BLaER1 treated with 17β-estradiol and CSF1 and Interleukin-3, amounts not matched to agents 10 nM and 100 nM (cell line): ENCODE measurements at regions not wholly inside any gene's neighbourhood (a gene's known extent, or its start where the extent isn't known, plus 50 kb on each side); places are given as distances from the start of the nearest gene placed in this dataset.

Experiments used
- H3K27ac ChIP-seq, 11 experiments: shearing (Covaris generic); formaldehyde crosslinking; 2 replicates each; pipeline ENCODE4 v1.8.1; 2022
- H3K27me3 ChIP-seq, 11 experiments: shearing (Covaris generic); formaldehyde crosslinking; 2 replicates each; pipeline ENCODE4 v1.8.1; 2022
- H3K36me3 ChIP-seq, 11 experiments: shearing (Covaris generic); formaldehyde crosslinking; 2 replicates each; pipeline ENCODE4 v1.8.1; 2022
- H3K4me1 ChIP-seq, 10 experiments: shearing (Covaris generic); formaldehyde crosslinking; 2 replicates each; pipeline ENCODE4 v1.8.1; 2022
- H3K4me2 ChIP-seq, 11 experiments: shearing (Covaris generic); formaldehyde crosslinking; 2 replicates each; pipeline ENCODE4 v1.8.1; 2022
- H3K4me3 ChIP-seq, 10 experiments: shearing (Covaris generic); formaldehyde crosslinking; 2 replicates each; pipeline ENCODE4 v1.8.1; 2022
- H3K9ac ChIP-seq, 11 experiments: shearing (Covaris generic); formaldehyde crosslinking; 2 replicates each; pipeline ENCODE4 v1.8.1; 2022
- H3K9me3 ChIP-seq, 11 experiments: shearing (Covaris generic); formaldehyde crosslinking; replicated peaks in 1 of 11; 2 replicates each; pipeline ENCODE4 v1.8.1; 2022
- H4K20me1 ChIP-seq, 11 experiments: shearing (Covaris generic); formaldehyde crosslinking; 2 replicates each; pipeline ENCODE4 v1.8.1; 2022
- Cebpa-rat ChIP-seq, 11 experiments: shearing (Covaris generic); IDR thresholded peaks; 2 replicates each; pipeline ENCODE4 v1.8.1; 2022

DNA sequence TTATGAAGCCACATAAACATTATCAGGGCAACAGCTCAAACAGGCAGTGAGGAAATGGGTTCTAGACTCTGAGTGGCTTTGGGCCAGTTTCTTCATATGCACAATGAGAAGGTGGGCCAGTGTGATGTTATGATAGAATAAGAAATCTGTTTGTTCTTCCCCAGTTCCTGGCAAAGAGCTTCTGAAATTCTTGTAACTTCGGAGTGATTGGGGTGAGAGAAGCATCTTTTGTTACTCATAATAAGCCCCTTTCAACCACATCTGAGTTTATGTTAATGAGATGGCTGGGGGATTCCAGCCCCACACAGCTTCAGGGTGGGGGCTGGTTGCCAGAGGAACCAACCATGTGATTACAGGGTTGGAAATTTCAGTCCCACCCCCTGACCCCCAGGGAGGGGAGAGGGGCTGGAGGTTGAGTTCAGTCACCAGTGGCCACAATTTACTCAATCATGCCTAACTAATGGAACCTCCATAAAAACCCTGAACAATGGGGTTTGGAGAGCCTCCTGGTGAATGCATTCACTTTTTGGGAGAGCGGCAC, 57.0 kb upstream of the FRMD4B start:
- Histone ChIP-seq H3K4me2 (no peak overlapping the region), H4K20me1 (no peaks in the 10 kb centered on the region; a peak in 3 of 22 replicates), H3K27ac (no peak overlapping the region), H3K36me3 (no peaks in the 10 kb centered on the region), H3K9ac (no peak overlapping the region), H3K9me3 (peaks cover 13 to 27% (median 16%) of the 10 kb centered on the region in 11 experiments; a peak in 20 of 22 replicates), H3K4me1 (peaks cover 0 to 15% (median 6%) of the 10 kb centered on the region in 10 experiments; a peak in 10 of 20 replicates), H3K4me3 (no peak overlapping the region), H3K27me3 (no peaks in the 10 kb centered on the region)
- no peak for TF ChIP-seq Cebpa-rat (IDR thresholded peaks at IDR 0.05)

DNA sequence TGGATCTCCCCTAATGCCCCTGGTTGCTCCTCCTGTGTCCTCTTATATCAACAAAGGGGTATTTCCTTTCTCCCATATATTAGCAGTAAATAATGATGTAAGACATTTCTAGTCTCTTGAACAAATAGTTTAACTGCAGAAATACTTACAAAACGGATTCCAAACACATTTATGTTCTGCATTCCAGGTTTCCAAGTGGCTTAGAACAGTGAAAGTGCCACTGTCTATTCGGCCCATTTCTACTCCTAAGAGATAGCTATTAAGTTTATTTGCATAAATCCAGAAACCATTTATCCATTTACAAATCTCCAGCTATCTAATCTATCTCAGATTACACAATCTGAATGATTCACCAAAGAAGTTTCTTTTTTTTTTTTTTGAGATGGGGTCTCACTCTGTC, 55.8 kb upstream of the FRMD4B start:
- Histone ChIP-seq H3K27me3 (no peaks in the 10 kb centered on the region), H3K4me1 (peaks cover 0 to 15% (median 6%) of the 10 kb centered on the region in 10 experiments; a peak in 11 of 20 replicates), H4K20me1 (no peaks in the 10 kb centered on the region; a peak in 3 of 22 replicates), H3K36me3 (no peaks in the 10 kb centered on the region), H3K4me3 (no peak overlapping the region), H3K9me3 (peaks cover 13 to 27% (median 16%) of the 10 kb centered on the region in 11 experiments; a peak in 20 of 22 replicates), H3K4me2 (peak overlapping the region in 1 of 11 experiments; percentile 15; a peak in 1 of 22 replicates), H3K27ac (no peak overlapping the region), H3K9ac (no peak overlapping the region)
- TF ChIP-seq Cebpa-rat (IDR thresholded peaks at IDR 0.05) = peak in 1 of 11 experiments; percentile 22; a peak in 1 of 22 replicates

DNA sequence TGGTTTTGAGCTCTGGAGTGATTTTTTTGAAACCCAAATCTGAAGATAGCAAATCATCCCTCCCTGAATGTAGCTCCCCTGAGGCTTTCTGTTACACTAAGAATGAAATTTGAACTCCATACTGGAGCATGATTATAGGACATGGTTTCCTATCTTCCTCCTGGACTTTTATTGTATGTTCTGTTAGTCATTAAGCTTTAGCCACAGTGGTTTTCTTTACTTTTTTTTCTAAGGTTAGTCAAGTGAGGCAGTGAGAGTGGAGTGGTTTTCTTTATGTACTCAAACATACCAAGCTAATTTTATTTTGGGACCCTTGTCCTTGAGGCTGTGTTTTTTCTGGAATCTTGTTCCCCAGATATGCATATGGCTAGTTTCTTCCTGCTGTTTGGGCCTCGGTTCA, 55.2 kb upstream of the FRMD4B start:
- Histone ChIP-seq H3K9me3 (peaks cover 13 to 27% (median 16%) of the 10 kb centered on the region in 11 experiments; a peak in 20 of 22 replicates), H3K4me1 (peaks cover 0 to 19% (median 7%) of the 10 kb centered on the region in 10 experiments; a peak in 12 of 20 replicates), H3K27ac (no peak overlapping the region), H3K9ac (no peak overlapping the region; a peak in 1 of 22 replicates), H3K4me2 (peak overlapping the region in 2 of 11 experiments; percentile 15 to 22; a peak in 2 of 22 replicates), H3K4me3 (no peak overlapping the region), H4K20me1 (no peaks in the 10 kb centered on the region; a peak in 3 of 22 replicates), H3K27me3 (no peaks in the 10 kb centered on the region), H3K36me3 (no peaks in the 10 kb centered on the region)
- no peak for TF ChIP-seq Cebpa-rat (IDR thresholded peaks at IDR 0.05)

DNA sequence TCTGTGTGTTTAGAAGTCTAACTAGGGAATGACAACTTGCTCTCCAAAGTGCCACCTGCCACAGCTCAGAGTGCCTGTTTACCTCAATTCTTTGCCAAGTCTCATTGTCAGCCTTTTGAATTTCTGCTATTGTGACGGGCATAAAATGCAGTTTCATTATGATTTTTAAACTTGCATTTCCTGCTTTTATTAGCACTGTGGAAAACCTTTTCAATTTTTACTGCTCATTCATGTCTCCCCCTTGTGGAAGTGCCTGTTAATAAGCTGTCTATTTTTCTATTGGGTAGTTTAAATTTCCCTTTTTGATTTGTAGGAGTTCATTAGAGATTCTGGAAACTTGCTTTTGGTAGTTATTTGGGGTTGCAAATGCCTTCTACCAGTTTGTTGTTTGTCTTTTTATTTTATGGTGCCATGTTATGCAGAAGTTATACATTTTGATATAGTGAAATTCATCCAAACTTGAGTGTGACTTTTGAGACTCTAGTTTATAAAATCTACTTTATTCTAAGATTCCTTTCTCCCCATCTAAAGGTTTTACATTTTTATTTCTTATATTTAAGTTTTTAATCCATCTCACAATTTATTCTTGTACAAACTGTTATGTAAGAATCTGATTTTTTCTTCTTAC, 53.9 kb upstream of the FRMD4B start:
- peak overlapping the region in 2 of 11 experiments; percentile 8 to 10; a peak in 2 of 22 replicates for H3K27ac ChIP-seq
- no peak overlapping the region for H3K4me3 ChIP-seq
- no peak for TF ChIP-seq Cebpa-rat (IDR thresholded peaks at IDR 0.05)
- H3K9me3 ChIP-seq = peaks cover 8 to 22% (median 15%) of the 10 kb centered on the region in 11 experiments; a peak in 19 of 22 replicates
- H3K36me3 ChIP-seq = no peaks in the 10 kb centered on the region
- peak overlapping the region in 3 of 11 experiments; percentile 10 to 67 (median 20); a peak in 3 of 22 replicates for H3K4me2 ChIP-seq
- H4K20me1 ChIP-seq = peaks cover 0 to 11% (median 0%) of the 10 kb centered on the region in 11 experiments; a peak in 3 of 22 replicates
- no peaks in the 10 kb centered on the region for H3K27me3 ChIP-seq
- H3K4me1 ChIP-seq = peaks cover 0 to 31% (median 9%) of the 10 kb centered on the region in 10 experiments; a peak in 12 of 20 replicates
- 0 out of 22 replicates have a peak overlapping the region, but pooled peaks of 1 of the 11 experiments have one; percentile 59 for H3K9ac ChIP-seq

DNA sequence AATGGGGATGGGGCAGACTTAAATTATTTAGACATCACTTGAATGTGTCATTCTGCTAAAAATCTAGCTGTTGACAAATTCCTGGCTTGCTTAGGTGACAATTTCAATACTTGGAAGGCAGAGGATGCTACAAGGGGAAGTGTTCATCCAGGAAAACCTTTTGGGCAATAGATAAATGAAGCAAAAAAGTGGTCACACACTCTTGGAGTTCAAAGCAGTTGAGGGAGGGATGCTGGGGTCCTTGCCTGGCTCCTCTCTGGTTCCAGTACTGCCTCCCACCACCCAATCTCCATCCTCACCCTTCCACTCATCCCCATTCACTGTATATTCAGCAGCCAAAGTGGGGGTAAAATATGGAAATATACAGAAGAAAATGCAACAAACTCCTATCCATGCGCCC, 52.6 kb upstream of the FRMD4B start:
- H3K9ac ChIP-seq = no peak overlapping the region
- no peak for TF ChIP-seq Cebpa-rat (IDR thresholded peaks at IDR 0.05)
- H3K4me1 ChIP-seq = peaks cover 0 to 31% (median 9%) of the 10 kb centered on the region in 10 experiments; a peak in 12 of 20 replicates
- H3K27ac ChIP-seq = no peak overlapping the region
- H3K4me2 ChIP-seq = no peak overlapping the region
- H3K4me3 ChIP-seq = no peak overlapping the region
- peaks cover 0 to 11% (median 0%) of the 10 kb centered on the region in 11 experiments; a peak in 3 of 22 replicates for H4K20me1 ChIP-seq
- H3K9me3 ChIP-seq = peaks cover 0 to 9% (median 5%) of the 10 kb centered on the region in 11 experiments; a peak in 12 of 22 replicates
- no peaks in the 10 kb centered on the region for H3K36me3 ChIP-seq
- no peaks in the 10 kb centered on the region for H3K27me3 ChIP-seq

DNA sequence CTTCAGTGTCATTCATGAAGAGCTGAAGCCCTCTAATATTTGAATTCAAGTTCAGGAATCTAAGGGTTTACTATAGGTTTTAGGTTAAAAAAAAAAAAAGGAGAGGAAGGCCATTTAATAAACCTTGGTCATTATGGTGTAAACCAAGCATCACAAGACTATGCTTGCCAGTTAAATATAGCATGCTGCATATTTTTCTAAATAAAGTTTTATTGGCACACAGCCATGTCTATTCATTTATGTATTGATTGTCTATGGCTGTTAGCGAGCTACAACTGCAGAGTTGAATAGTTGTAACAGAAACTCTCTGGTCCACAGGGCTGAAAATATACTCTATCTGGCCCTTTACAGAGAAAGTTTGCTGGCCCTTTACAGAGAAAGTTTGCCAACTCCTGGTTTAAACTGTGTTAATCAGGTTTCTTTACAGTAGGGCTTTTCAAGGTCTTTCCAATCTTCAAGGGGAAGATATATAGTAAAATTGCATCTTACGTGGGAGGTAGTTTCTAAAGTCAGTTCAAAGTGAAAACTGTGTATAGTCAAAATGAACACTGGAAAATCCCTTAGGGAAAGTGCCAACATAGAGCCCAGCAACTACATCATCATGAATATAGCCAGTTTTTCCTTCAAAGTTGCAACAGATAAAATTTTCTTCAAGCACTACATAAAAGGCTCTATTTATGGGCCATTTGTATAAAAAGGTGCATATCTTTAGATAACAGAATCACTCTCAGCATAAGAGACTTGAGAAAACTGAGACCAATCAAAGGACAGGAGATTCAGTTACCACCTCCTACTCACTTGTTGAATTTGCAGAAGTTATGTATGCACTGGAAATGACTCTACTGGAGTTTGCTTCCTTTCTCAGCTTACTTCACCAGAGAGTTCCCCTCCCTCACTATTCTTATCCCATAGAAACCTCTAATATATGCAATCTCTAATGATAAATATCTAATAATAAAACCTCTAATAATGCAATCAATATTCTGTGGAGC, 49.7 kb upstream of the FRMD4B start:
- Histone ChIP-seq H3K27ac (no peak overlapping the region), H3K4me1 (peaks cover 0 to 31% (median 0%) of the 10 kb centered on the region in 10 experiments; a peak in 9 of 20 replicates), H3K4me3 (no peak overlapping the region), H3K9ac (no peak overlapping the region), H3K36me3 (peaks cover 0 to 13% (median 0%) of the 10 kb centered on the region in 11 experiments; a peak in 3 of 22 replicates), H3K27me3 (no peaks in the 10 kb centered on the region), H3K9me3 (no peaks in the 10 kb centered on the region), H4K20me1 (peaks cover 0 to 11% (median 0%) of the 10 kb centered on the region in 11 experiments; a peak in 2 of 22 replicates), H3K4me2 (peak overlapping the region in 3 of 11 experiments; percentile 4 to 57 (median 48); a peak in 5 of 22 replicates)
- TF ChIP-seq Cebpa-rat (IDR thresholded peaks at IDR 0.05) = no peak
